GM06990 (cell line): ENCODE measurements at regions not wholly inside any gene's neighbourhood (a gene's known extent, or its start where the extent isn't known, plus 50 kb on each side); places are given as distances from the start of the nearest gene placed in this dataset.
A peak's percentile ranks its signal among the peaks of the same experiment; 100 is the strongest.
"Not testable (repeated sequence)": the region's sequence is repeated elsewhere in the genome, so short reads cannot be mapped to it uniquely, and the experiment has no call there.

Experiments
- DNase-seq: peaks from one replicate; pipeline ENCODE4 v3.0.0-alpha.2; 2011; ENCODE audit not compliant: insufficient read length; ENCODE audit errors: extremely low read depth
- H3K27me3 ChIP-seq: replicated peaks from 2 replicates; pipeline ENCODE4 v1.6.0; 2011; ENCODE audit warnings: low read length; ENCODE audit not compliant: control insufficient read depth, insufficient read depth
- H3K36me3 ChIP-seq: 2 replicates; pipeline ENCODE4 v1.5.1; 2011; ENCODE audit warnings: low read length; ENCODE audit not compliant: control insufficient read depth, insufficient read depth
- H3K4me3 ChIP-seq: replicated peaks from 2 replicates; pipeline ENCODE4 v1.5.1; 2011; ENCODE audit warnings: low read depth, mild to moderate bottlenecking, control low read depth, low read length
- CTCF ChIP-seq: IDR thresholded peaks from 2 replicates; pipeline ENCODE4 v1.5.1; 2011; ENCODE audit warnings: low read length, control low read depth, mild to moderate bottlenecking, inconsistent platforms; ENCODE audit not compliant: insufficient read depth, poor library complexity, severe bottlenecking

DNA sequence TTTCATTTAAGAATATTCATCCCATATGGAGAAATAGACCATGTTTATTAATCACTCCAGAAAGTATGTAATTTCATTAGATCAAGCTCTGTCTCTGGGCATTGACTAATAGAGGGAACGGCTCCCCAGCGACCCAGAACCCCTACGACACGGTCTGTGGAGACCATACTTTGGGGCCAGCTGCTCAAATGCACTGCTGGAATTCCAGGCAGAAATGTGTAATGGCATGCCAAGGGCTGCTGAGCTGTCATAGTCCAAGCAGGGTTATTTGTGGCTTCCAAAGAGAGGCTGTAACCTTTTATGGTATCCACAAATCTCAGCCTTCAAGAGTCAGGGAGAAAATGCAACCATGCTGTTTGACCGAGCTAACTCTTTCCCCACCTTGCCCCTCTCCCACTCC, 755.8 kb downstream of the DHX35 start:
- no peak for DNase-seq
- Histone ChIP-seq H3K4me3 (no peak overlapping the region), H3K27me3 (no peaks in the 10 kb centered on the region), H3K36me3 (no peaks in the 10 kb centered on the region)
- TF ChIP-seq CTCF, result no peak

DNA sequence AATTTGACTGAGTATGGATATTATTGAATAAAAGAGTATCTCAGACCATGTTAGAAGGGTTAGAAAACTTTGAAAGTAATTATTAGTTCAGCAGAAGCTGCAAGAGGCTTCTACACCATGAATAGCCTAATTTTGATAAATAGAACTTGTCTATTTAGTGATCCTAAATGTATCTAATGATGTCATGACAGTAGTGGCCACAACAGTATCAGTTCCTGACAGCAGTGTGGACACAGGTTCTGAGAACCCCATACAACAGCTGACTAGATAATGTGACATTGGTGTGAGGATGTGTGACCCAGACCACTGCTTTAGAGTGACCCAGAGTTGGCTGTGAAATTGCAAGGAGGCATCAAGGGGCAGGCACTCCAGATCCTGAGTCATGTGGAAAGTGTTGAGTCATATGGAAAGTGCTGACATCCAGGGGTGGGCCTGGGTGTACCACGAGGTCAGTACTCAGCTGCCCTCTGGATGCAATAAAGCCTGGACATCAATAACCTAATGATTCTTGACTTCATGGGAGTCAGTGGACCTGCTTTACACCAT, 754.7 kb downstream of the DHX35 start:
- TF ChIP-seq CTCF, result no peak
- peak; percentile 2 for DNase-seq
- Histone ChIP-seq H3K4me3 (no peak overlapping the region), H3K27me3 (no peaks in the 10 kb centered on the region), H3K36me3 (no peaks in the 10 kb centered on the region)

GRCh38 chr20:39713076-39713840, 751.1 kb downstream of the DHX35 start:
- no peak for TF ChIP-seq CTCF
- H3K36me3 ChIP-seq, result no peaks in the 10 kb centered on the region
- no peak overlapping the region for H3K4me3 ChIP-seq
- no peaks in the 10 kb centered on the region; the same call in 1 of the 2 replicates for H3K27me3 ChIP-seq
- DNase-seq, result no peak

- H3K27me3 ChIP-seq, result no peaks in the 10 kb centered on the region; the same call in 1 of the 2 replicates
- H3K36me3 ChIP-seq, result no peaks in the 10 kb centered on the region
- TF ChIP-seq CTCF, result no peak
- no peak for DNase-seq
- no peak overlapping the region for H3K4me3 ChIP-seq
These were observed 744.1 kb downstream of the DHX35 start for GRCh38 chr20:39706184-39706663.

DNA sequence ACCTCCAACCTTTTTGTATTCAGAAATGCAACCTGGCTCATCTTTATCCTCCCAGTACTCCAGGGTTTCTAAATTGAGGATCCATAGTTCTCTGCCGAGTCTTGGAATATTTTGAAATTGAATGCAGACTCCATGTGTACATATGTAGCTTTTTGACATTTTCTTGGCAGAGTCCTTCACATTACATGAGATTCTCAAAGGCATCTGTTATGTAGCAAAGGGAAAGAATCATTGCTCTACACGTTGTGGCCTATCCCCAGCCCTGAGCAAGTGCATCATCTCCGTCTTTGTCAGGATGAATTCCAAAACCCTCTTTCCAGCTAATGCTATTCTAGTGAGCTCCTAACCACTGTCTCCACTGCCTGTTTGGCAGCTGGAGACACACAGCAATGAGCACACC, 742.9 kb downstream of the DHX35 start:
- no peak for TF ChIP-seq CTCF
- Histone ChIP-seq H3K36me3 (no peaks in the 10 kb centered on the region), H3K4me3 (no peak overlapping the region), H3K27me3 (no peaks in the 10 kb centered on the region; the same call in 1 of the 2 replicates)
- no peak for DNase-seq

DNA sequence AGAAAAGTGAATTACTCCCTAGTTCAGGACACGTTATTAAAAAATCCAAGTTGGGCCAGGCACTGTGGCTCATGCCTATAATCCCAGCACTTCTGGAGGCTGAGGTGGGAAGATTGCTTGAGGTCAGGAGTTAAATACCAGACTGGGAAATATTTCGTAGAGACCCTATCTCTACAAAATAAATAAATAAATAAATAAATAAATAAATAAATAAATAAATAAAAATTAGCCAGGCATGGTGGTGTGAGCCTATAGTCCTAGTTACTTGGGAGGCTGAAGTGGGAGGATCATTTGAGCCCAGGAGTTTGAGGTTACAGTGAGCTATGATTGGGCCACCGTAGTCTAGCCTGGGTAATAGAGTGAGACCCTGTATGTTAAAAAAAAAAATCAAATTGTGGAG, 741.2 kb downstream of the DHX35 start:
- not testable (repeated sequence) for DNase-seq, H3K27me3 ChIP-seq, H3K36me3 ChIP-seq, H3K4me3 ChIP-seq
